DMS53 (cell line): ENCODE measurements at regions not wholly inside any gene's neighbourhood (a gene's known extent, or its start where the extent isn't known, plus 50 kb on each side); places are given as distances from the start of the nearest gene placed in this dataset.
"Not testable (repeated sequence)": the region's sequence is repeated elsewhere in the genome, so short reads cannot be mapped to it uniquely, and the experiment has no call there.

Experiments
- DNase-seq: peaks from one replicate; lab custom pipeline; 2025; lab: John Stamatoyannopoulos, UW

DNA sequence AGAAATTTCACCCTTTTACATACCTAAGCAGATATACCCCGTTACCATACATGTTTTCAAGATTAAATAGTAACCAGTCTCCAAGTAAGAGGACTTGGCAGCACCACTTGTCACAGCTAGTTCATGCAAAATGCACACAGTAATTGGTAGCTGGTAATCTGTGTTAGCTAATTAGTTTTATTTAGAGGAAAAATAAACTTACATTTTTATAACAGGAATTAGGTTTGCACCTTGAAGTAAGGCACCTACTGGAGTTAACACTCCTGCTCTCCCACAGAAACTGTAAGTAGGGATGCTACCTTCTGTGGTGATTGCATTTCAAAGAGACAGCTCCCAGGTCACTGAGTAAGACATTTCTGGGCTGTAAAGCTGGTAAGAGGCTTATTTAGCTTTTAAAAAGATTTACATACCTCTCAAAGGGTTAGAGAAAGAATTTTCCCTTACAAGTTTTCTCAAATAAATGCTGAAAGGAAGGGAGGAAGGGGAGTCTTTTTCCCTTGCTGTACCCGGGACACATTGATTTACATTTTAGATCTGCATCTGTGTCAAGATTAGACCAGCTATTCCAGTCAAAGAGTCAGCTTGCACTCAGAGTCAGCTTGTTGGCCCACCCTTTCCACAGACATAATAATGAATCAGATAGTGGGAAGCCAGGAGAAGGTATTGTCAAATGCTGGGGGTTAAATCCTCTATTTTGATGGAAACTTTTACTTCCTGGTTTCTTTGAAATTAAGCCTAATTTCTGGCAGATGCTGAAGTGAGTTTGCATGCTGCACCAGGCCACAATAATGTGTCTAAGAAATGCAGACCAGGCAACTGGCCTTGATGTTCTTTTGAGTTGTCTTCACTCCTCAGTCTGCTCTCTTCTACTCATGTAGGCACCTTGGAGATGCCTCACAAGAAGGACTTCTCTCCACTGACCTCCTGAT, 77.6 kb upstream of the CHD2 start:
- DNase-seq, result no peak

GRCh38 chr15:92825985-92826384, 74.1 kb upstream of the CHD2 start:
- no peak for DNase-seq

DNA sequence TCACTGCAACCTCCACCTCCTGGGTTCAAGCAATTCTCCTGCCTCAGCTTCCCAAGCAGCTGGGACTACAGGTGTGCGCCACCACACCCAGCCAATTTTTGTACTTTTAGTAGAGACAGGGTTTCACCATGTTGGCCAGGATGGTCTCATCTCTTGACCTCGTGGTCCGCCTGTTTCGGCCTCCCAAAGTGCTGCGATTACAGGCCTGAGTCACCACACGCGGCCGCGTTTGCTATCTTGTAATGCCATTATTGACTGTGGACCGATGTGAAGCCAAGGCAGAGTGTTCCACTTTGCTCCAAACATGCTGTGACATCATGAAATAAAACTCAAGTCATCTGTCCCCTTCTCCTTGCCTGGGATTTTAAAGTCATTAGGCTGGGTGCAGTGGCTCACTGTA, 72.1 kb upstream of the CHD2 start:
- not testable (repeated sequence) for DNase-seq

- DNase-seq, result no peak
Measured at GRCh38 chr15:92829875-92830274, 70.2 kb upstream of the CHD2 start.

DNA sequence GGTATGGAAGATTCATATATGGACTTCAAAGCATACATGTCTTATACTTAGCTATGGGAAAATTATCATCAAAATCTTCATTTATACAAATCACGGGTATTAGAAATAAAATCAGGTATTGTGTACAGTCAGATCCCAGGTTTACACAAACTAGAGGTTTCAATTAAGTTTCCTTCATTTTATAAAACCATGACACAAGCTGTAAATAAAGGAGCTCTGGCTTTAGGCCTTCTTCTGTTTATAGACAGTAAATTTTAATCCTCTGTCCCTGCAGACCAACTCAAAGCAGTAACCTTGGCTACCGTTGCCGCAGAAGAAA, 68.8 kb upstream of the CHD2 start:
- no peak for DNase-seq

DNA sequence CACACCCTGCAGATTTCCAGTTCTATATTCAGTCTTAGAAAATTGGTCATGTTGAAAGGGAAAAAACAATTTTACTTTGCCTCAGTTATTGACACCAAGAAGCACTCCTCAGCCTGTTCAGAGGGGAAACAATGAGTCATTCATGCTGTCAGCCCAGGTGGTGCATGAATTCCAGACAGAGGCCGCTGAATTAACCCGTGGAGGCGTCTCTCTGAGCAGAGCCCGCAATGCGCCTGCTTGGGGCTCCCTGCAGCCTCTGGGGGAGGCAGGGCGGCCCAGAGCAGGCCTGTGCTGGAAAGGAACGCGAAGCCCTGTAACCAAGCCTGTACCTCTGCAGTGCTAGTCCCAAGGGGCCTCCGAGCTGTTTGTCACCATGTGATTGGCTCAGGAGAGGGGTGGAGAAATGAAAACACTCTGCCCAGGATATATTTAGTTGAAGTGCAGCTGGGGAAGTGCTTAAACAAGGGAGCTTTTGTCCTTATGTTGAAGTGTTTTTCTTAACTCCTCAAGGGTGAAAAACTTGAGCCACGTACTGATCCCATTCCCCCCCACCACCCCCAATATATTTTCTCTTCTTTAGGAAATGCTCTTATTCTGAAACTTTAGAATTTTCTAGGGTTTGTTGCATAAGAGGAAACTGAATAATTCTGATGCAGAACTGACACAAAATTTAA, 68.3 kb upstream of the CHD2 start:
- peak; percentile 96 for DNase-seq

GRCh38 chr15:92833106-92833433, 67.1 kb upstream of the CHD2 start:
- no peak for DNase-seq

DNA sequence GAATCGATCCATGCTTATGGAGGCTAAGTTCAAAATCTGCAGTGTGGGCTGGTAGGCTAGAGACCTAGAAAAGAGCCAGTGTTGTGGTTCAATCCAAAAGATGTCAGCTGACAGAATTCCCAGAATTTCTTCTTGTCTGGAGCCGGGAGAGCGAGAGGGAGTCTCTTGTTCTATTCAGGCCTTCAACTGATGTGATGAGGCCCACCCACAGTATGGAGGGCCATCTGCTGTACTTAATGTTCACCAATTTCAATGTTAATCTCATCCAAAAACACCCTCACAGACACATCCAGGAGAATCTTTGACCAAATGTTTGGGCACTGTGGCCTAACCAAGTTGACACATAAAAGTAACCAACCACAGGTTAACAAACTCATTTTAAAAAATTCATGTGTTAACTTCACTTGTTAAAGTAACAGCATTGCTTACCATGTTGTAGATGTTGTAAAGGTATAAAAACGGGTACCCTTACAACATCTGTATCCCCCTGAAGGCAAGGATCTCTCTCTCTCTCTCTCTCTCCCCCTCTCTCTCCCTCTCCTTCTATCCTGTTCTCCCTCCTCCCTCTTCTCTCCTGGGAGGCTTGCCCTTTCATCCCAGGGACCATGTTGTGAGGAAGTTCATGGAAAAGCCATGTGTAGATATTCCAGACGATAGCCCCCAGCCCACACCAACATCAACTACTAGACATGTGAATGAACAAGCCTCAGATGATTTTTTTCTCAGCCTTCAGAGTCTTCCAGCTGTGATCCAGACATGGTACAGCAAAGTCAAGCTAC, 66.4 kb upstream of the CHD2 start:
- no peak for DNase-seq

DNA sequence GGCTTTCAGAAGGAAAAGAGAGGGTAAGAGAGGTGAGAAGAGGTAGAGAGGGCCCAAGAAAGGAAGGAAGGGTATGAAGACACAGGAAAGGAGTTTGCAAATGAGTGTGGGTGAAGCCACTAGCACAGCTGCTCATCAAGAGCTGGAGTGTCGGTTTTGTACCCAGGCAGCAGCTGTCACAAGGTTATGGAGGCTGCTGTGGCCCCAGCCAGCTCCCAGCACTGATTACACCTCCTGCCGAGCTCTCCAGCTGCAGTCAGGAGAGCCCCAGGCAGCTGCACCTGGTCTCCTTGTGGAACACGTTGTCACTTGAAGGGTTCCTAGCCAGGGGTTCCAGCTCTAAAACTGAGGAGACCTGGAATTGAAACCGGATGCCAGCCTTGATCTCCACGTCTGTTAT, 60.4 kb upstream of the CHD2 start:
- peak; percentile 90 for DNase-seq

- no peak for DNase-seq
Measured at GRCh38 chr15:92840149-92840548, 60.0 kb upstream of the CHD2 start.

DNA sequence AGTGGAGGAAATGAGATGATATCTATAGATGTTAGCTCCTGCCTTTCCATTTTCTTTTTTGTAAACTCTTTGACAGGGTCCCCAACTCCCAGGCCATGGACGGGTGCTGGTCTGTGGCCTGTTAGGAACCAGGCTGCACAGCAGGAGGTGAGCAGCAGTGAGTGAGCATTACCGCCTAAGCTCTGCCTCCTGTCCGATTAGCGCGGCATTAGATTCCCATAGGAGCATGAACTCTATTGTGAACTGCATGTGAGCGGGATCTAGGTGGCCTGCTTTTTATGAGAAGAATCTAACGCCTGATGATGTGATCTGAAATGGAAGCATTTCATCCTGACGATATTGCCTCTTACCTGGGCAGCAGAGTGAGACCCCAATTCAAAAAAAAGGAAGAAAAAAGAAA, 56.8 kb upstream of the CHD2 start:
- DNase-seq, result no peak

- DNase-seq, result no peak
Measured at GRCh38 chr15:92843814-92844213, 56.3 kb upstream of the CHD2 start.

DNA sequence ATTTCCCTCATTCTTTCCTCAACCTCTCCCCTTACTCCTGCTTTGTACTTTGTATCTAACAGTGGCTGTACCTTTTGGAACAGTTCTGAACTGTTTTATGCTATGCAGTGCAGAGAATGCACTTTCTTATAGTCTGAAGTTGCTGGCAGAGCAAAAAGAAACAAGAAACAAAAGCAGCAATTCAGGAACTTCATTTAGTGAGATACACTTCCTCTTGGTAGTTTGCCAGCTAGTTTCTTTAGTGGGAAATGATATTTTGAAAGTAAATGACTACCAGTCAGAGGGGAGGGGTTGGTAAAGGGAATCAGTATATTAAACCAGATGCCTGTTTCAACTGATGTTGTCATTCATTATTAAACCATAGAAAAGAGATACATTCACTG, 55.0 kb upstream of the CHD2 start:
- peak; percentile 67 for DNase-seq

DNA sequence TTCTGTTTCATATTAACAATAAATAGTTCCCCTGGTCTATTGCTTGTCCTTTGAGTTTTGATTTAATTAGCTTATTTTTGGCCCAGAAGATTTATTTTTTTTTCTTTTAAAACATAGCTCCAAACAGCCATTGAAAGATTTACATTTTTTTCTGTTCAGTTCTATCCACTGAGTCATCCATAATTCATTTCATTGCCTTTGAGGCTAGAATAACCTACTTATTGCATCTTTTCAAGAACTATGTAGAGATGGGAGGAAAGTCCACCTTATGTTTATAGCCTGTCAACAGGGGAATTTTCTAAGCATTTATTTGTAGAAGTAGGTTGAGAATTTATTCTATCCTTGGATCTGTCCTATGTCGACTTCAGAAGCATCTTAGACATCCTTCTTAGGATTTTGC, 53.4 kb upstream of the CHD2 start:
- no peak for DNase-seq

- no peak for DNase-seq
Measured at GRCh38 chr15:92847841-92848240, 52.3 kb upstream of the CHD2 start.

- DNase-seq, result no peak
Measured at GRCh38 chr15:92848464-92848851, 51.7 kb upstream of the CHD2 start.

DNA sequence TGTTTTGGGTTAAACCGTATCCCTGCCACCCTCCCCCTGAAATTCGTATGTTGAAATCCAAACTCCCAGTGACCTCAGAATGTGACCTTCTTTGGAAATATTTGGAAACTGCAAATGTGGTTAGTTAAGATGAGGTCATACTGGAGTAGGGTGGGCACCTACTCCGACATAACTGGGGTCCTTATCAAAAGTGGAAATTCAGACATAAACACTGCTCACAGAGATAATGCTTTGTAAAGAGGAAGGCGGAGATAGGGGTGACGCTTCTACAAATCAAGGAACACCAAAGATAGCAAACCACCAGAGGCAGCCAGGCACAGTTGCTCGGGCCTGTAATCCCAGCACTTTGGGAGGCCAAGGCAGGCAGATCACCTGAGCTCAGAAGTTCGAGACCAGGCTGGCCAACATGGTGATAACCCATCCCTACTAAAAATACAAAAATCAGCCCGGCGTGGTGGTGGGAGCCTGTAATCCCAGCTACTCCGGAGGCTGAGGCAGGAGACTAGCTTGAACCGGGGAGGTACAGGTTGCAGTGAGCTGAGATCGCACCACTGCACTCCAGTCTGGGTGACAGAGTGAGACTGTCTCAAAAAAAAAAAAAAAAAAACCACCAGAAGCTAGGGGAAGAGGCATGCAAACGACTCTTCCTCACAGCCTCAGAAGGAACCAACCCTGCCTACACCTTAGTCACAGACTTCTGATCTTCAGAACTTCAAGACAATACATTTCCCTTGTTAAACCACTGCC, 51.1 kb upstream of the CHD2 start:
- no peak for DNase-seq

- DNase-seq, result not testable (repeated sequence)
Measured at GRCh38 chr15:92850218-92850617, 49.9 kb upstream of the CHD2 start.
